GM23248 (cell line): ENCODE measurements at regions not wholly inside any gene's neighbourhood (a gene's known extent, or its start where the extent isn't known, plus 50 kb on each side); places are given as distances from the start of the nearest gene placed in this dataset.

Experiments used
- DNase-seq: peaks from one replicate; pipeline ENCODE4 v3.0.0-alpha.2; 2015
- H2AFZ ChIP-seq: fragments of 200-600 bp; sonication (generic); 2 replicates; pipeline ENCODE4 v1.6.1; 2016; ENCODE audit warnings: antibody characterized with exemption
- H3F3A ChIP-seq: fragments of 200-600 bp; sonication (generic); 2 replicates; pipeline ENCODE4 v1.6.1; 2016; ENCODE audit warnings: mild to moderate bottlenecking, antibody characterized with exemption, mixed run types; ENCODE audit not compliant: insufficient read depth
- H3K27ac ChIP-seq: fragments of 200-600 bp; sonication (generic); 2 replicates; pipeline ENCODE4 v1.5.1; 2016; ENCODE audit warnings: mild to moderate bottlenecking
- H3K27me3 ChIP-seq: fragments of 200-600 bp; sonication (generic); replicated peaks from 2 replicates; pipeline ENCODE4 v1.6.1; 2016; ENCODE audit warnings: mild to moderate bottlenecking; ENCODE audit not compliant: insufficient read depth
- H3K36me3 ChIP-seq: fragments of 200-600 bp; sonication (generic); 2 replicates; pipeline ENCODE4 v1.6.1; 2016; ENCODE audit warnings: low read depth, mild to moderate bottlenecking
- H3K4me1 ChIP-seq: fragments of 200-600 bp; sonication (generic); 2 replicates; pipeline ENCODE4 v1.6.1; 2016; ENCODE audit warnings: mild to moderate bottlenecking; ENCODE audit not compliant: insufficient read depth
- H3K4me2 ChIP-seq: fragments of 200-600 bp; sonication (generic); one replicate; pipeline ENCODE4 v1.6.1; 2016; ENCODE audit warnings: mild to moderate bottlenecking; ENCODE audit not compliant: unreplicated experiment
- H3K4me3 ChIP-seq: fragments of 200-600 bp; sonication (generic); 2 replicates; pipeline ENCODE4 v1.5.1; 2016; ENCODE audit warnings: mild to moderate bottlenecking
- H3K79me2 ChIP-seq: fragments of 200-600 bp; sonication (generic); 2 replicates; pipeline ENCODE4 v1.6.1; 2016; ENCODE audit warnings: mild to moderate bottlenecking; ENCODE audit not compliant: insufficient read depth
- H3K9ac ChIP-seq: fragments of 200-600 bp; sonication (generic); 2 replicates; pipeline ENCODE4 v1.6.1; 2016; ENCODE audit warnings: mild to moderate bottlenecking
- H3K9me2 ChIP-seq: fragments of 200-600 bp; sonication (generic); 2 replicates; pipeline ENCODE4 v1.6.1; 2016; ENCODE audit warnings: mixed run types, mild to moderate bottlenecking, moderate library complexity; ENCODE audit not compliant: insufficient read depth
- H3K9me3 ChIP-seq: fragments of 200-600 bp; sonication (generic); one replicate; pipeline ENCODE4 v1.6.1; 2017; ENCODE audit warnings: low read depth
- H4K20me1 ChIP-seq: fragments of 200-600 bp; sonication (generic); 2 replicates; pipeline ENCODE4 v1.6.0; 2016; ENCODE audit not compliant: insufficient read depth
- EZH2 ChIP-seq: fragments of 200-600 bp; sonication (generic); IDR thresholded peaks from 2 replicates; pipeline ENCODE4 v1.6.1; 2018; ENCODE audit warnings: antibody characterized with exemption, mild to moderate bottlenecking; ENCODE audit not compliant: insufficient read depth, poor library complexity, severe bottlenecking
- EZH2phosphoT487 ChIP-seq: fragments of 200-600 bp; sonication (generic); IDR thresholded peaks from 2 replicates; pipeline ENCODE4 v1.6.1; 2018; ENCODE audit warnings: antibody characterized with exemption, moderate library complexity, mild to moderate bottlenecking, low read depth; ENCODE audit not compliant: insufficient read depth
- whole genome bisulfite sequencing, 2 experiments: methylation state at CpG; one replicate each; pipeline ENCODE4 v1.1.6; 2015 to 2017; ENCODE audit warnings: low lambda C conversion rate in 2 of 2, low coverage in 1 of 2; ENCODE audit errors: missing lambda C conversion rate in 2 of 2; 5-methylcytosine and 5-hydroxymethylcytosine counted together
- in situ Hi-C: fragments of 300-500 bp; cut with MboI; formaldehyde crosslinking; loops from 2 replicates; pipeline ENCODE4 v1.15.0; 2020

- Histone ChIP-seq H3F3A (no peaks in the 10 kb centered on the region), H3K9me2 (no peaks in the 10 kb centered on the region), H3K4me1 (no peaks in the 10 kb centered on the region), H3K4me3 (no peak overlapping the region), H3K9me3 (no peaks in the 10 kb centered on the region), H3K79me2 (no peaks in the 10 kb centered on the region), H3K36me3 (no peaks in the 10 kb centered on the region), H3K27ac (no peak overlapping the region), H3K27me3 (no peaks in the 10 kb centered on the region), H3K9ac (no peak overlapping the region), H3K4me2 (no peak overlapping the region), H4K20me1 (no peaks in the 10 kb centered on the region; the same call in 1 of the 2 replicates), H2AFZ (no peak overlapping the region)
- no peak for TF ChIP-seq EZH2
- no peak for TF ChIP-seq EZH2phosphoT487
- in situ Hi-C loops, result no loop called here
- DNase-seq, result no peak
- WGBS, 2 experiments, result 56 to 71% methylated on average over 2 of the region's 2 CpGs
Measured at GRCh38 chr3:36097209-36097608, 283.1 kb upstream of the STAC start.

DNA sequence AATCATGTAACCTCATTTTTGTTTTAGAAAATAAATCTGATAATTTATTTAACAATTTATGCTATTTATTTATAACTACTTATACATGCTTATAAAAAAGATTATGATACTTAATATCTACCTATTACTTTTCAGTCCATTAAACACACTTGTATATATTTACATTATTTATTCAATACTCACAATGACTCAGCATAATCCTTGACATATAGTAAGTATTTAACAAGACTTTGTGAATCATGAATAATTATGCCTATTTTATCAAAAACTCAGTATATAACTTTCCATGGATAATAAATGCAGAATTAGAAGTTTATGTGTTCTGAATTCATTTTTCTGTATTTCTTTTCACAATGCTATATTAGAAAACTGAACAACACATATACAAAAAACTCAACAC, 266.0 kb upstream of the STAC start:
- Histone ChIP-seq H3K36me3 (no peaks in the 10 kb centered on the region), H3K9me2 (no peaks in the 10 kb centered on the region), H3K4me2 (no peak overlapping the region), H3F3A (no peaks in the 10 kb centered on the region), H3K4me3 (no peak overlapping the region), H3K4me1 (no peaks in the 10 kb centered on the region), H4K20me1 (no peaks in the 10 kb centered on the region), H3K27ac (no peak overlapping the region), H3K9ac (no peak overlapping the region), H3K27me3 (peaks cover 6% of the 10 kb centered on the region), H3K79me2 (no peaks in the 10 kb centered on the region), H2AFZ (no peak overlapping the region), H3K9me3 (no peaks in the 10 kb centered on the region)
- in situ Hi-C loops, result no loop called here
- no peak for TF ChIP-seq EZH2phosphoT487
- TF ChIP-seq EZH2, result no peak
- DNase-seq, result no peak

DNA sequence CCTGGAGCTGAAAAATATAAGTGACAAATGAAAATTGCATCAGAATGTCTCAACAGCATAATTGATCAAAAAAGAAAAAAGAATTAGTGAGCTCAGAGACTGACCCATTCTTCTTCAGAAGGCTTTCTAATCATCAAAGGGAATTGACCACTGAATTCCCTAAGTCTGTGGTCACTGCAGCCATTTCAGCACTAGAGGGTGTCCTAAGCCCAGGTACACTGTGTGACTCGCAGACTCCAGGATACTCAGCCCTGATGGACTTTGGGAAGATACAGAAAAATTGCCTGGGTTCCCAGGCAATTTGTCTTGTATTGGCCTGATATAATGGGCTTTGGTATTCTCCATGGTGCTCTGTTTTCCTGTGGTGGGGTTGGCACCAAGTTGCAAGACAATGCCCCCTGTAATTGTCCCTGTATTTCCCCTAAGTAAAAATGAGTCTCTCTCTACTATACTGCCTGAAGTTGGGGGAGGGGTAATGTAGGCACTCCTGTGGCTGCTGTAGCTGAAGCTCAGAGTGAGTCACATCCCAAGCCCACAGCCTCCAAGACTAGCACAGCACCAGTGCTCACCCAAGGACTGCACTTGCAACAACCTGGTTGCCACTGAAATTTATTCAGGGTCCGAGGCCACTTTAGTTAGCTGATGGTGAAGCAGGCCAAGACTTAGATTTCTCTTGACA, 256.0 kb upstream of the STAC start:
- TF ChIP-seq EZH2 (no peak), EZH2phosphoT487 (no peak)
- Histone ChIP-seq H4K20me1 (no peaks in the 10 kb centered on the region), H3K79me2 (no peaks in the 10 kb centered on the region), H3K4me1 (no peaks in the 10 kb centered on the region), H2AFZ (no peak overlapping the region), H3K9me2 (no peaks in the 10 kb centered on the region), H3K9ac (no peak overlapping the region), H3K4me2 (no peak overlapping the region), H3K4me3 (no peak overlapping the region), H3F3A (no peaks in the 10 kb centered on the region), H3K27me3 (0 out of 2 replicates have a peak, but pooled peaks cover 3% of the 10 kb centered on the region), H3K27ac (no peak overlapping the region), H3K9me3 (no peaks in the 10 kb centered on the region), H3K36me3 (no peaks in the 10 kb centered on the region)
- 70 to 73% methylated on average over 2 of the region's 2 CpGs for WGBS, 2 experiments
- in situ Hi-C loops, result no loop called here
- peak; percentile 76 for DNase-seq

- no peak overlapping the region for H3K9ac ChIP-seq
Measured at GRCh38 chr3:36132214-36132613, 248.1 kb upstream of the STAC start.

GRCh38 chr3:36135863-36136262, 244.4 kb upstream of the STAC start:
- Histone ChIP-seq H3K4me3 (no peak overlapping the region), H3K79me2 (no peaks in the 10 kb centered on the region), H2AFZ (no peak overlapping the region), H3K27ac (no peak overlapping the region), H3K36me3 (no peaks in the 10 kb centered on the region), H3K9ac (no peak overlapping the region), H3K9me3 (no peaks in the 10 kb centered on the region), H4K20me1 (no peaks in the 10 kb centered on the region), H3K4me2 (no peak overlapping the region), H3K4me1 (no peaks in the 10 kb centered on the region), H3K9me2 (no peaks in the 10 kb centered on the region), H3F3A (no peaks in the 10 kb centered on the region), H3K27me3 (no peaks in the 10 kb centered on the region)
- DNase-seq, result no peak
- TF ChIP-seq EZH2 (no peak), EZH2phosphoT487 (no peak)
- in situ Hi-C loops, result loop anchor here (25.0 kb wide), 1 partner anchor 401 kb away; no protein-coding TSS in a partner anchor

More at GRCh38 chr3:36132214-36132613, 248.1 kb upstream of the STAC start:
- H3K4me2 ChIP-seq, result no peak overlapping the region
- H3K9me3 ChIP-seq, result no peaks in the 10 kb centered on the region
- no peaks in the 10 kb centered on the region for H3K9me2 ChIP-seq
- H2AFZ ChIP-seq, result no peak overlapping the region
- no peaks in the 10 kb centered on the region for H3K36me3 ChIP-seq
- H3F3A ChIP-seq, result no peaks in the 10 kb centered on the region
- H3K79me2 ChIP-seq, result no peaks in the 10 kb centered on the region
- peak; percentile 5 for DNase-seq
- TF ChIP-seq EZH2 (no peak), EZH2phosphoT487 (no peak)
- 60 to 68% methylated on average over 2 of the region's 2 CpGs for WGBS, 2 experiments
- no peak overlapping the region for H3K4me3 ChIP-seq
- no peaks in the 10 kb centered on the region for H3K27me3 ChIP-seq
- no peaks in the 10 kb centered on the region for H4K20me1 ChIP-seq
- no peak overlapping the region for H3K27ac ChIP-seq
- H3K4me1 ChIP-seq, result no peaks in the 10 kb centered on the region
- in situ Hi-C loops, result loop anchor here (25.0 kb wide), 1 partner anchor 405 kb away; no protein-coding TSS in a partner anchor
